WTC11 (cell line): ENCODE measurements at regions not wholly inside any gene's neighbourhood (a gene's known extent, or its start where the extent isn't known, plus 50 kb on each side); places are given as distances from the start of the nearest gene placed in this dataset.

ENCODE experiments used
- STAT6 ChIP-seq: sonication (generic); formaldehyde crosslinking; conservative IDR thresholded peaks from 2 replicates; pipeline ENCODE4 v1.8.1; 2023; ENCODE audit warnings: mild to moderate bottlenecking, low read depth, missing genetic modification reagents, moderate library complexity
- ZBTB21 ChIP-seq: sonication (generic); formaldehyde crosslinking; IDR thresholded peaks from 2 replicates; pipeline ENCODE4 v1.8.1; 2023; ENCODE audit warnings: mild to moderate bottlenecking, missing genetic modification reagents, borderline replicate concordance

DNA sequence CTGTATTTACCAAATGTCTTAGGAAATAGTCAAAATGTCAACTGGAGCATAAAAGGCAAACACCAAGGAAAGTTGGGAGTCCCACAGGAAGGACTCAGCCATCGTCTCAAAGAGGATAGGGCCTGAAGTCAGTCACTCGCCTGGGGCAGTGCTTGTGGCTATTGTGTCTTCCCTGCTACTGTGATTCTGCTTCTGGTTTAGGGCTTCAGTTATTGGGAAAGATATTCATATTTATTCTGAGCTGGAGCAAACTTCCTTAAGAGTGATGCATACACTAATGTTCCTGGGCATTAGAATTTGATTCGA lies 118.1 kb downstream of the EDEM1 start:
- TF ChIP-seq ZBTB21 (CRISPR knock-in tag) (no peak), STAT6 (no peak)
